NAMALWA (cell line): ENCODE measurements at regions not wholly inside any gene's neighbourhood (a gene's known extent, or its start where the extent isn't known, plus 50 kb on each side); places are given as distances from the start of the nearest gene placed in this dataset.
"Not testable (repeated sequence)": the region's sequence is repeated elsewhere in the genome, so short reads cannot be mapped to it uniquely, and the experiment has no call there.

Experiments used
- DNase-seq: peaks from one replicate; pipeline ENCODE4 v3.0.0-alpha.2; 2015; ENCODE audit warnings: low spot score

DNA sequence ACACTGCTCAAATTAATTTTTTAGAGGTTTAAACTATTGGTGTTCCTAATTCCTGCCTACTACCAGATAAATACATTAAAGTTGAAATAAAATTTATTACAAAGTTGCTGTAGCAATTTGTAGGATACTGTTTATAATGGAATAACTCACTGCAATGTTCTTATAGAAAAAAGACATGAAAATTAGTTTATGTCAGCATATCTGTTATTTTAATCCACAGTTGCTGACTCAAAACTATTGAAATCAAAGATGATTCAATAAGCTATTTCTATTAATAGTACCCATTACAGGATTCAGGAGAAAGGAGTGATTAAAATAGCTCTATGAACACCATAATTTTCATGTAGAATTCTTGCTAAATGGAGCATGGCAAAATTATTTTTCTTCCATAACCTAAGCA is 764.4 kb upstream of the NUDT12 start:
- DNase-seq = no peak

DNA sequence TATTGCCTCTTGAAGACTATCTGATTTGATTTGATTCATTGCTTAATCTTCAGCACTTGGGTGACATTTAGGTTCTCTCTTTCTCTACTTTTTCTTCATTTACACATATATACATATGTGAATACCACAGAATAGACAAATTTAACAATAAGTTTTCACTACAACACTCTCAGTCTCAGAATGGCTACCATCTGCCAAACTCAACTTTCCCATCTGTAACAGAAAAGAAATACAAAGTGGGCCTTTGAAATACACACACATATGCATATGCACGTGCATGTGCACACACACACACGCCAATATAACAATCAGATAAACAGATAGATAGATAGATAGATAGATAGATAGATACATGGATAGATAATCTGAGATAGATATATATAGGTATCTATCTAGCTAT is 762.8 kb upstream of the NUDT12 start:
- no peak for DNase-seq

DNA sequence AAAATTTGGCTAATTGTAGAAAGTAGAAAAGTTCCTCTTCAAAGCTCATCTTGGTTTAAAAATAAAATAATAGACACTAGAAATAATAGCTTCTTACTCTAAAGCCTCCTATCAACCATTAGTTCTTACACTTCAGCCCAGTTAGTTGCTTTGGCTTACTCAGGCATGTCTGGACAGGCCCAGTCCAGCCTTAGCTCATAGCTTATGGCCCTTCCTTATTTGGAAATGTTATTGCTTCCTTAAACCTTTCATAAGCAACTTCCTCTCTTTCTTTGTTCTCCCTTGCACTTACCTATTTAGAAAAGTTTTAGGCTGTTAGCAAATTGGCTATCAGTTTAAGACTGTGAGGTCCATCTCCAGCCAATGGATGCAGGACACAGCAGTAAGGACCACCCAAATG is 754.1 kb upstream of the NUDT12 start:
- DNase-seq = not testable (repeated sequence)

DNA sequence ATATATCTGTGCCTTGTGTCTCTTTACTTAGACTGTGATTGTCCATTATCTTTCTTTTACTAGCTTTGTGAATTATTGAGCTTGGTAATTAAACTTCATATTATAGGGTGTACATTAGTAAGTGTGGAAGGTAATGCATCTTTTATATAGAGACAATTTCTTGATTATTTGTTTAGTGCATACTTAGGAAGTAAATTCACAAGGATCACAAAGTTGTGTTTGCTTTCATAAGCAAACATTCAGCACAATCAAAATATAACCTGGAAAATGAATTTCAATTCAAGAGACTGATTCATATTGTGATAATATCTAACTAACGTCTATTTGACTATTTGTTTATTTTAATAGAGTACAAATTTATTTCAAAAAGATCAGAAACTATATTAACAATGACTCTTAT is 749.9 kb upstream of the NUDT12 start:
- DNase-seq = no peak

DNA sequence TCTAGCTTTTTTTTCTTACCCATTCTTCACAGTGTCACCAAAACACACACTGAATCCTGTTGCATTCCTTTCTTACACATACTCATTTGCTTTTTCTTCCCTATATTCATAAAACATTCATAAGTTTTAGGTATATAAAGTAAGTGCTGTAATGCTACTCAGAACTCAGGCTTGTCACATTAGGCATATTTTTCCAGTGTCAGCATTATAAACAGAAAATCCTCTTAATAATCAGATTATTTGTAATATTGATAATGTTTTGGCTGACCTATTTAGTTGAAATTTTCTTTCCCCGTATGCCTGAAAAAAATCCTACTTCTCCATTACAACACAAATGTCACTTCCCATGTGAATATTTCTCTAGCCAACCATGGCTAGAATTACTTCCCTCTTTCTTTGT is 743.0 kb upstream of the NUDT12 start:
- no peak for DNase-seq

DNA sequence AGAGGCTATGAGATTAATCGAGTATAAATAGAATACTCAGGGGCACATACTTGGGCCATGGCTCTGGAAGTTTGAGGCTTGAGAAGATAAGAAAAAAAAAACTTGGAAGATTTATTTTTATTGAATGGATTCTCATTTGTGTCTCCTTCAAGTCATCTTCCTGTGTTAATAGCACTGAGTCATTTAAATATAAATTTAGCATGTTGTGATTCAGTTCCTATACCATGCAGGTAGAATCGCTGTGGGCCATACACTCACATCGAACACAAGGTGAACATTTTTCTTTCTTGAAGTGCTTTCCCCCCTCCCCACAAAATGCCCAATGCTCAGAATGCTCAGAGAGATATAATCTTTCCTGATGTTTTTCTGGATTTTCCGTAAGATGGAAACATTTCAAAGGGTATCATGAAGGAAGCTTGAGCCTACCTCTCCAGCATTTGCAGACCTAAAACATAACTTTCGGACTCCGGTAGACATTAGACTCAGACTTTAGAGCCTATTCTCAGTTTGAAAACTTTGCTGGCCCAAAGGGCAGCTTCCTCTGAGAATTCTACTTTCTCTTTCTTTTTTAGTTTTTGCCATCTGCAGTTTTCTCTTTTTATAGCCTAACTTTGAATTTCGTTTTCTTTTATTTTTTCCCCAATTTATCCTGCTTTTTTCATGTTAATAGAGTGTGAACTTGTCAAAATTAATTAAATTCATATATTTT is 737.6 kb upstream of the NUDT12 start:
- no peak for DNase-seq

DNA sequence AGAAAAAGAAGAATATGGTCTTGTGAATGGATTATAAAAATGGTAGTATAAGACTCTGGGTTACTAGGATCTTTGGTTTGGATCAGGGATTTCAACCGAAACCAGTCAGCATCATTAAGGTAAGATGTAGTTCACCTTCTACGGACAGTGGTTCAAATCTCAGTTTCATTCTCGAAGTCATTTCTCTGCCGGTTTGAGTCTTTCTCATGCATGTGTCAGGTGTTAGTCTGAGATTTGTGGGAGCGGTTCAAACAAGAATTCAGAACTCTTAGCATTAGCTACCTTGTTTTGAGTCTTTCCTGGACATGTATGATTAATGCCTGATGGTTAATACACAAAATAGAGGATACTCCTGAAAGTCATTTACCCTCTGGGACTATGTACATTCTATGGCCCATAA is 735.9 kb upstream of the NUDT12 start:
- no peak for DNase-seq

DNA sequence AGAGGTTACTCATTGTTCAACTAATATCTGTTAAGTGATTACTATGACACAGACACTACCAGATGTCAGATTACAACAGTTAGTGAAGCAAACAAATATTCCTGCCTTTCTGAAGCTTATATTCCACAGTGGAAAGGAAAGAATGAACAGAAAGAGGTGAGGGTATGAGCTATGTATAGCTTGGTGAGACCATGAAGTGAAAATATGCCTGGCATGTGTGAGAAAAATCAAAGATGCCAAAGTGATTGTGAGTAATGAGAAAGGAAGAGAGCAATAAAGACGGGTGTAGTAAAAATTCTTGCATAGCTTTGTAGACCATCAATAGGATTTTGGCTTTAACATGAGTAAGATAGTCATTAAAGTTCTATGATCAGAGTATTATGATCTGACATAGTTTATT is 734.5 kb upstream of the NUDT12 start:
- DNase-seq = no peak

DNA sequence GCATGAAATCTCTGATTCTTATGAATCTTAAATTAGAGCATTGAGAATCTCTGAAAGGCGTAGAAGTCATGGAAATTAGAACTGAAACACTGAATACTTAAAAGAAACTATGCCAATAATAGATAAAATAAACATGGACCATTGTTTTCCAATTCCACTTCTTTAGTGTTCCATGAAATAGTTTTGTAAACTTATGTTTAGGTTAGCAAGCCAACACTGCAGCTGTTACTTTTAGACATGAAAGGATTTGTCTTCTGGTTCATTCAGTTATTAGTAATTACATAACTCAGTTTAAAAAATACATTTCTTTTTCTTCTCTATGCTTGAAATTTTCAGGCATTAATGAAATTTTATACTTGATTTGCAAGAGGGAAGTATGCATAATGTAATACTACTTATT is 733.4 kb upstream of the NUDT12 start:
- DNase-seq = no peak

DNA sequence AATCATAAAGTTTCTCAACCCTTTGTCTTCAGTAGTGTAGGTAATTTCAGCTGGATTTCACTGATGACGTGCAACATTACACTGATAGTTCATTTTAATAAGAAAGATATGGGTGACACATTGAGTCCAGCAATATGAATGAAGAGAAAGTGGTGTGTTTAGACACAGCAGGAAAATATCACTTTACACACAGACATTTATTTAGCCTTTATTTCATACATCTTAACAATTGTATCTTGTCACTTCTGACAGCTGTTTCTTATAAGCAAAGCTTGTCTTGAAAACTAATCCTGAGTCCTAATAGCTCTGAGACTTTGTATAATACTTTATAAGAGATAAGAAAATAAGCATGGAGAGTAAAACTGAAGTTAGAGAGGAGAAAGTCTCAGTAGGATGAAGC is 720.5 kb upstream of the NUDT12 start:
- no peak for DNase-seq

DNA sequence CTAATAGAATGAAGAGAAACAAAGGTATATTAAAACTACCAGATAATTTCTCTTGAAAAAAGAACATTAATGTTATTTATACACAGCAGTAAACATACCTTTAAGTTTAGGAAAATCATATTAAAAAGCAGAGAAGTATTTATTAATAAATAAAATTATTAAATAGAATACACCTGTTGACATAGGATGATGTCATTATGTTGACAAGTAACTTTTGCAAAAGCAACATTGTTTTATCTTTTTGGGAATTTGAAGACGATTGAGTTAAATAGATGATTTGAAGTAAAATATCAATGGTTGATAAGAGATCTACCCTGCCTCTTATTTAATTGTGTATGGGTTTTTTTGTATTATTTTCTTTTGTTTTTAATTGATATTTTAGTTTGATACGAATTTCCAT is 711.1 kb upstream of the NUDT12 start:
- DNase-seq = no peak

DNA sequence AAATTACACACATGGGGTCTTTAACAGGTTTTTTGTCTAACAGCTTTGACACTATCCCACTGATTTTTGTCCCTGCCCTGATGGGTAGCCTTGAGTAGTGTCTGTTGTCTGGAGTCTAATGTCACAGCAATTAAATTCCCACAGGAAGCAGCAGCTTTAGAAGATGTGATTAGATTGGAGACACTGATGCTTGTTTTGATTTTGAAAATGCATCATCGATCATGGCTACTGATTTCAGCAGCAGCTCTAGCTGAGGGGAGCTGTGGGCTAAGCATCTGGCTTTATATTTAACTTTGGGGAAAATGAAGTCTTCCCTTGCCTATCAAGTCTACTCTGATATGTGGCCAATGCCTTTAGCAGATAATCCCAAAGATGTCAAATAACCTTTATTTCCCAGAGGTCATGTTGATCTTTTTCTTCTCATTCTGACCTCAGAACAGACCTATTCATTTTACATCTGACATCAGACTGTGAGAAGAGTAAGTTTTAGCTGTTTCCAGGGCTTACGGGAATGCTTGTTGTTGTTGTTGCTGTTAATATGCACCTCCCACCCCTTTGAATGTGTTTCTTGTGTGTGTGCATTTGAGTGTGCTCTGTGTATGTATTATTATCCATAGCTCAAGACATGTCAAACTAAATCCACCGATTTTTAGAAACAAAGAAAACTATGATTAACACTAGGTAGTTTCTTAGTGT is 704.9 kb upstream of the NUDT12 start:
- no peak for DNase-seq

DNA sequence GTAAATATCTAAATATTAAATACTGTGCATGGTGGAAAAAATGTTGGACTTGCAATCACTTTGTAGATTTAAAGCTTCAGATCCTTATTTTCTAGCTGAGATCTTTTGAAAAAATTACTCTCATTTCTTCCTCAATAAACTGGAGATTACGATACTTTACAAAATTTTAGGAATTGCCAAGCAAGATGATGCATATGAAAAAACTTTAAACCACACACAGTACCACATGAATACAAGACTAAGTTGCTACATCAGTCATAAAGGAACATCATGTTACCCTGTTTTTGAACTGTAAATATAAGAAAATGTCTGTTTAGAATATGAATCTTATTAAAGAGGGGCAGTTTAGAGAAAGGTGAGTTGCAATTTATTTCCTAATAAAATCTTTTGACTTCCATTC is 703.6 kb upstream of the NUDT12 start:
- no peak for DNase-seq

DNA sequence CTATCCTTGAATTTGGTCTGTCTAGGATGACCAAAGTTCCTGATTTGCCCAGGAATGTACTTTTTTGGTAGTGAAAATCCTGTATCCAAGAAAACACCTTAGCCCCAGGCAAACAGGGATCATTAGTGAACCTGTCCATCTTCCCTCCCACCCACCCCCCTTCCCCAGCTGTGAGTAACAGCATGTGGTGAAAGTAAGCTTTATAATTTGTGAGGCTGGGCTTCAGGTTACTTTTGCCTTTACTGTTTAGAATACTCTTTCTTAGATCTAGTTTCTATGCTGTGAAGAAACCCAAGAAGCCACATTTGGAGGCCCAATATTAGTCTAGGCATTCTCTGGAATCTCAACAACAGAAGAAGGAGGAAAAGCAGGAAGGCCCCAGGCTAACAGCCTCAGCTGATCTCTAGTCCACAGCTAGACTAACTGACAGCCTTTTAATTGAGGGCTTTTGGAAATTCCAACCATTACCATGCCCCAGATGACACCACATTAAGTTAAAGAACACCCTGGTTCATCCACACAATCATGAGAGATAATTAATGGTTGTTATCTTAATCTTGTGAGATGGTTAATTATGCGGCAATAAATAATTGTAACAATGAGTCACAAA is 703.0 kb upstream of the NUDT12 start:
- DNase-seq = no peak

DNA sequence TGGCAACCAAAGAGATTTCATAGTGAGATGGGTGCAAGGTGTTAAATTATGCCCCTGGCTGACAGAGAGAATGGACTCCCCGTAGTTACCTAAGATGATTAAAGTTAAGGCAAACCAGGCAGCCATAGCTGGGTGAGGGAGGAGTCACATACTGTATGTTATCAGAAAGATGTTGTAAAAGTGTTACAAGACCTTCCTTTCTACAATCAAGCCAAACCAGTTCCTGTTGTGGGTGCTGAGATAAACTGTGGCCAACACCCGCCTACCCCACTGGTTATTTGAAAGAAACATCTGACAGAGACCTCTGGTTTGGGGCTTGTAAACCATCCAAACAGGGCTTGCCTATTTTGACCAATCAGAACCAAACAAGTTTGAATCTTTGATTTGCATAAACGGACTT is 684.7 kb upstream of the NUDT12 start:
- no peak for DNase-seq

DNA sequence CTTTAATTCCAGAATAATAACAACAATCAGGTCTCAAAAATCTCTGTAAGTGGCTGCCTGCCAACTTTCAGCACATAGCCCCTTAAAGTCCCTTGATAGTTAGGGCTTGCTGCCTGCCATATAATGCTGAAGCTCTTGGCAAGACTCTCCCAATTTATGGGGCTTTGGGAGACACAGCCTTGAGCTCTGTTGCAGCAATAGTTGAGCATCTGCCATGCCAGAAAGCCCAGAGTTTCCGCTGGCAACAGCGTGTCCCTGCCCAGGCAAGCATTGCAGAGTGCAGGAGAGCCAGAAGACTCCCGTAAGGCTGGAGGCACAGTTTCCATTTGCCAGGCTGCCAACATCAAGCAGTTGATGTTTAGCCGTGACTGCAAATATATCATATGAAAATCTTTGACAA is 678.5 kb upstream of the NUDT12 start:
- DNase-seq = no peak

DNA sequence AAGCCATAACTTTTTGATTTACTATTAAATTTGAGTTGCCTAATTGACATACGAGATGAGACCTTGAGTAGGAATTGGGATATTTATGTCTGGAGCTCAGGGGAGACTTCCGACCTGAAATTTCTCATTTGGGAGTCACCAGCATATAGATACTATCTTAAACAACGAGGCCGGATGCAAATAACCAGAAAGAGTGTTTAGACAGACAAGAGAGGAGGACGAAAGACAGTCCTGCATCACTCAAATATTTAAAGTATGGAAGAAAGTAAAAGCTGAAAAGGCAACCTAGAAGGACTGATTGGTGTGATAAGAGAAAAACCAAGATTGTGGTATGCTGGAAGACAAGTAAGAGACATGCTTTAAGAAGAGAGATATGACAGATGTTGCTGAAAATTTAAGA is 675.0 kb upstream of the NUDT12 start:
- DNase-seq = no peak

DNA sequence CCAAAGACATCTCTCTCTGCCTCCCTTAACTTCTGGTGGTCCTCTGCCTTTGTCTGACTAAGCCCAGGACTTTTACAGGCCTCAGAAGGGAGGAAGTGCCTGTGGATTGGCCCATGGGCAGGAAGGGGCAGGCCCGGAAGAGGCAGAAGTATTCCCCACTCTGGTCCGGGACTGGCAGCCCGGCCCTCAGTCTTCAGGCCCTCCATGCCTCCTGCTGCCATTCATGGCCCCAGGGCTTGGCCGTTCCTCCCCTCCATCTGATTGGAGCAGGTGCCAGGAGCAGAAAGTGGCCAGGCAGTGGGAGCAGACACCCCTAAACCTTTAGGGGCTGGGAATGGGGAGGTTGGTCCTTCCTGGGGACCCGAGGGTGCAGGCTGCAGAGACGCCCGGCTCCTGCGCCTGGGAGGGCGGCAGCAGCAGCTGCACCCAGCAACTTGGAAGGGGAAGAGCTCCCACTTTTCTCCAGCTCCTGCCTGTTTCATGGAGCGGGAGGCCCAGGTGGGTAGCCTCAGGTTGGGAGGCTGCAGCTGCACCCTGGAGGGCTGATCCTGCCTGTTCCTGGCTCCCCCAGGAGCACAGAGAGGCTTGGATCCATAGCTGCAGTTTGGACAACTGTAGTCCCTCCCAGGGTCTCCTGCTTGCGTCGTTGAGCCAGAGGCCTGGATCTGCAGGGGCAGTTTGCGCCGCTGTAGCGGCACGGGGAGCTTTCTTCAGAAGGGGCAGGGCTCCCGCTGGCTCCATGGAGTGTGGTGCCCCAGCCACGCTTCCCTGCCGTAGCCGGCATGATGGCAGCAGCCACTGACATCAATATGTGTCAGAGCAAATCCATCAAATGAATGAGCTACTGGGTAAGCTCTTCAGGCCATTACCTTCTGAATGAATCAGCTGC is 661.5 kb upstream of the NUDT12 start:
- DNase-seq = no peak

DNA sequence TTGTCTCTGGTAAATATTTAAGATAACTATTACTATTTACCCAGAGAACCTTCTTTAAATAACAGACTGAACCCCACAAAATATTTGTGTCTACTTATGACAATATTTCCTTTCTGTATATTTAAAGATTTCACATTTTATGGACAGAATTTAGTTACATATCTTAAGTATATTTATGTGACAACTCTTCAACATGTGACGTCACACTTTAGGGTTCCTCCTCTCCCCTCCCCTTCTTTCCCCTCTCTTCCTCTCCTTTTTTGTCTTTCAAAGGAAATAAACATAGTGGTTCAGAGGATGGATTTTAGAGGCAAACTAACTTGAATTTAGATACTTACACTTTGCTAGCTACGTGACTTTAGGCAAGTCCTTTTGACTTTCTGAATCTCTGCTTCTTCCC is 655.6 kb upstream of the NUDT12 start:
- no peak for DNase-seq

DNA sequence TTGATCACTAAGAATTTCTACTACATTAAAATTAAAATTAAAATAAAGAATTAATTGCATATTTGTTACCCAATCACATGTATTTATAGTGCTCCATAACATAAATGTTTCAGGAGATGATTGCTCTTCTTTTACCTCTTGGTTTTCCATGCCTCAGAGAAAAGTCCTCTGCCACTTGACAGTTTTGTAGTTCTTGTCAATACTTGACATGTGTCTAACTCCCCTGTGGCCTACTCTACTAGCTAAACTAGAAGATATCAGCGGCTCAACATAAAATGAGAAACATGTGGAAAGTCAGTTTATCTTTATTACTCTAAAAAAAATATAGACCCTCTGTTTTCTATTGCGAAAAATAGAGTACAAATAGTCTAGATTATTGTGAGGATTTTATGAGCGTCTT is 650.6 kb upstream of the NUDT12 start:
- no peak for DNase-seq

DNA sequence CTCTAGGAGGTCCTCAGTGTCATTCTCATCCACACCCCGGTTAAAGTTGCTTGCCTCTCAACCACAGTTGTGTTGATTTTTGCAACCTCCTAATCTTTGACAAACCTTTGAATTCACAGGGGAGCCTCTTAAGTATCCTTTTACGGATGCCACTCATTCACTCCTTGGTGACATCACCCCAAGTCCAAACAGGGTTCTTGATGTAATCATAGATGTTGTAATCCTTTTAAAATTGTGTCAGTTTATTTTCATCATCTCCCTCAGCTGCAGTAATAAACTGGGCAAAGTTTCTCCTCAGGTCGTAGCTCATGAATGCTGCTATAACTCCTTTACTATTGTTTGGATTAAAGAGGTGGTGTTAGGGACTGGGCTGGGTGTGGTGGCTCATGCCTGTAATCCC is 637.2 kb upstream of the NUDT12 start:
- no peak for DNase-seq

DNA sequence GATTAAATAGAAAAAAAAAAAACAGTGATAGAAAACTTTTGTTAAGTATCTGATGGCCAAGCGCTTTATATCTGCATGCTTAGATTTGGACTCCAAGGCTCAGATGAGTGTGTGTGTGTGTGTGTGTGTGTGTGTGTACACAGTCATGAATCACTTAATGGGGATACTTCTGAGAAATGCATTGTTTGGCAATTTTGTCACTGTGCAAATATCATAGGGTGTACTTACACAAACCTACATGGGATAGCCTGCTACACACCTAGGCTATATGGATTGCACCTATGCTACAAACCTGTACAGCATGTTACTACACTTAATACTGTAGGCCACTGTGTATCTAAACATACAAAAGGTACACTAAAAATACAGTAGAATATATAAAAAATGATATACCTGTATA is 635.6 kb upstream of the NUDT12 start:
- no peak for DNase-seq

DNA sequence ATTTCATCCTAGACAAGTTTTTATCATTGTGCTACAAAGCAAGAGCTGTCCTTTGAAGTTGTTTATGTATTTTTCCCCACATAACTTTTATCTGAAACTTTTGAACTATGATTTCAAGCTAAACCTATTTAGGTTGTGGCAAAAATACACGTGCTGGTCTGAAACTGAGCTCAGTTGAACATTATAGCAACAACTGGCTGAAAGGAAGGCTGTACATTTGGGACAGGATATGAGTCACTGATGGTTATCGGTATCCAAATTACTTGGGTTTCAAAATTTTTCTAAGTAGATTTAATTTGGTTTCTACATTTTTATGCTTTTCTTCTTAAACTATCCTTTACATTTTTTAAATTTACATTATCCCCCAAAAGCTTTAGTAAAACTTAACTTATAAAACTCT is 627.3 kb upstream of the NUDT12 start:
- DNase-seq = no peak
